GM18907 (cell line): ENCODE measurements at regions not wholly inside any gene's neighbourhood (a gene's known extent, or its start where the extent isn't known, plus 50 kb on each side); places are given as distances from the start of the nearest gene placed in this dataset.
"Not testable (repeated sequence)": the region's sequence is repeated elsewhere in the genome, so short reads cannot be mapped to it uniquely, and the experiment has no call there.

ENCODE experiments used
- ATAC-seq: cut with Tn5 transposase; IDR thresholded peaks from one replicate; pipeline ENCODE4 v1.9.1; 2021; ENCODE audit warnings: mild to moderate bottlenecking, moderate library complexity; ENCODE audit not compliant: unreplicated experiment

DNA sequence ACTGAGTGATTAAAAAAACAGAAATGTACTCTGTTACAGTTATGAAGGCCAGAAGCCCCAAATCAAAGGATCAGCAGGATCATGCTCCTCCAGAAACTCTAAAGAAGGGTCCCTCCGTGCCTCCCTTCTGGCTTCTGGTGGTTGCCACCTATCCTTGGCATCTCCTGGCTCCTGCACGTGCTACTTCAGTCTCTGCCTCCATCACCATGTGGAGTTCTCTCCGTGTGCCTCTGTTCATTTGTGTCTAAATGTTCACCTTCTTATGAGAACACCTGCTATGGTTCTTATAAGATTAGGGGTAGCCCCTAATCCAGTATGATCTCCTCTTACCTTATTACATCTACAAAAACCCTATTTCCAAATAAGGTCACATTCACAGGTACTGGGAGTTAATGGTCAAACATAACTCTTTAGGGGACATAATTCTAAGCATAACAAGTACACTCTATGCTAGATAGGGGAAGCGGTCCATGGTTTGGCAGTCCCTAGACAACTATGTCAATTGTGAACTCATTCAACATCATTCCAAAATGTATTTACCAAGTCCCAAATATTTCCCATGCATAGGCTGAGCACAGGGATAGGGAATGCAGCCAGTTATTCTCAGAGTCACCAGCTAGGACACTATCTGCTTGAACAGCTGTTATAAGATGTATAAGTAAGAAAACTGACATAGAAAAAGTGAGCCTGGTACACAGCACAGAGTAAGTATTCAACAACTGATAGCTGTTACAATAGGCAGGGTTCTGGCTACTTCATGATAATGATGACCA lies 295.5 kb upstream of the BOD1L1 start:
- no peak for ATAC-seq

DNA sequence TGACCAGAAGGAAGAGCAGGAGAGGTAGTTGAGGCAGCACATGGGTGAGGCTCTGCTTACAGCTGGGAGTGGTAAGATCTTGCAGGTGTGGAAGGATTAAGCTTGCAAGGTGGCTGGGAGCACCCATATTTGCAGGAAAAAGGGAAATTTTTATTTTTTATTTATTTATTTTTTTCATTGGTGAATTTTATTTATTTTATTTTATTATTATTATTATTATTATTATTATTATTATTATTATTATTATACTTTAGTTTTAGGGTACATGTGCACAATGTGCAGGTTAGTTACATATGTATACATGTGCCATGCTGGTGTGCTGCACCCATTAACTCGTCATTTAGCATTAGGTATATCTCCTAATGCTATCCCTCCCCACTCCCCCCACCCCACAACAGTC lies 297.4 kb upstream of the BOD1L1 start:
- ATAC-seq = not testable (repeated sequence)

GRCh38 chr4:13928214-13928613 lies 300.7 kb upstream of the BOD1L1 start:
- no peak for ATAC-seq

- ATAC-seq = no peak
Observed at GRCh38 chr4:13930155-13930554, 302.6 kb upstream of the BOD1L1 start.

GRCh38 chr4:13933191-13933590 lies 305.7 kb upstream of the BOD1L1 start:
- ATAC-seq = no peak

- ATAC-seq = no peak
Observed at GRCh38 chr4:13938299-13938698, 310.8 kb upstream of the BOD1L1 start.

DNA sequence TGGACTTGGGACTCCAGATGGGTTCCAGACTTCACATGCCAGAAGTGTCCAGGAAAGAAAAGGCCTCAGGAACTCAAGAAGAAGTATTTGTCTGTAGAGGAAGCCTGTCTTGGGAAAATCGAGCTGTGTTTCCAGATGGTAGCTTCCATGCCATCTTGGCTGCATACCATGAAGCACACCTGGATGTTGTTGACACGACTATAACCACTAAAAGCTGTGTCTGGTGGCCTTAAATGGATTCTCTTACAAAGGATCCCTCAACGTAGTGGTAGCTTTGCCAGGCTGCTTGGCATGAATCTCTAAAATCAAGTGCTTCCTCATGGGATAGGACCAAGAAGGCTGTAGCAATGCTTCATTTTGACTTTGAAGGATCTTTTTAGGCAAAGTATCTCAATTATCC lies 313.4 kb upstream of the BOD1L1 start:
- ATAC-seq = no peak

GRCh38 chr4:13942977-13943376 lies 315.5 kb upstream of the BOD1L1 start:
- no peak for ATAC-seq

GRCh38 chr4:13944095-13944511 lies 316.6 kb upstream of the BOD1L1 start:
- no peak for ATAC-seq

DNA sequence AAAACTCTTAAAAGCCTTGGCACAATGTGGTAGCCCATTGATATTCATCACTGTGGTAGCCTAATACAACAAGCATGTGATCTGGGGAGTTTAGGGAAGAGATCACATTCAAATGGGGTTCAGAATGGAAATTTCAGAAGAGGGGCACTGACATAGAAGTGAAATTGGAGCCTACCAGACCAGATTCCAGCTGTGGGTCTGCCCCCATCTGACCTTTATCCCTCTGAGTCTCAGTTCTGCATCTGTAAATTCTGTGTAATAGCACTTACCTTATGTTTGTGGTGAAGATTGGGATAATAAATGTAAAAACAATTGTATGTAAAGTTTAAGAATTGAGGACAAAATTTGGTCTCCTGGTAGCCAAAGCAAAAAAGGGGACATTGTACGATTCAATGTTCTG lies 320.4 kb upstream of the BOD1L1 start:
- no peak for ATAC-seq

- no peak for ATAC-seq
Observed at GRCh38 chr4:13950491-13950890, 323.0 kb upstream of the BOD1L1 start.

DNA sequence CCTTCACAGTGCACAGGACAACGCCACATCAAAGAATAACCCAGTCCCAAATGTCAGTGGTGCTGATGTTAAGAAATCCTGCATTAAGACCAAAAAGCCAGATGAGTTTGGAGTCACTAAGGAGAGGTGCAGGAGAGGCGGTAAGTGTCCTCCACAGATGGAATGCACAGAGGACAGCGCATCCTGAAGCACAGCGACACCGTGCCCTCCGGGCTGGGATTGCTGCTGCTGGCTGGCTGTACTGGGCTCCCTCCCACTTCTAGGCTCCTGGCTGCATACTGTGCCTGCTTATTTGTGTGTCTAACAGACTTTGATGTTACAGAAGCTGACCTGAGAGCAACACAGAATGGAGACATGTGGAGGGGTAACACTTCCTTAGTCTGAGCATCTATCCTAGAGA lies 325.6 kb upstream of the BOD1L1 start:
- no peak for ATAC-seq

GRCh38 chr4:13955551-13955950 lies 328.0 kb upstream of the BOD1L1 start:
- ATAC-seq = no peak

GRCh38 chr4:13956947-13957346 lies 329.4 kb upstream of the BOD1L1 start:
- ATAC-seq = no peak

DNA sequence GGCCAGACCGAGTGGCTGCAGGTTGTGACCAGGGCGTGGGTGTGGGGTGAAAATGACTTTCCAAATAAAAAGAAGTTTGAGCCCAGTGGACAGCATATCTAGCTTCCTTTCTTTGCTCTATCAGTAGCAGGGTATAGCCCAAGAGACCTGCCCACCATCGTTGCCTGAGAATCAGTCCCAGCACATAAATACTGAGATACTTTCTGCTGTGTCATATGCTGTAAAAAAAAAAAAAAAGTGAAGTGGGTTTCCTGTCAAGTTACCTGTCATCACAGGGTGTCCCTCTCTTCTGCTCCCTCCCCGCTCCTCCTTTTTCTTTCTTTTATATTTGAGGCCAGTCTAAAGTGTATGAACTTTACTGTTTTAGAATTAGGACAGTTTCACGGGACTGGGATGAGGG lies 330.3 kb upstream of the BOD1L1 start:
- no peak for ATAC-seq

DNA sequence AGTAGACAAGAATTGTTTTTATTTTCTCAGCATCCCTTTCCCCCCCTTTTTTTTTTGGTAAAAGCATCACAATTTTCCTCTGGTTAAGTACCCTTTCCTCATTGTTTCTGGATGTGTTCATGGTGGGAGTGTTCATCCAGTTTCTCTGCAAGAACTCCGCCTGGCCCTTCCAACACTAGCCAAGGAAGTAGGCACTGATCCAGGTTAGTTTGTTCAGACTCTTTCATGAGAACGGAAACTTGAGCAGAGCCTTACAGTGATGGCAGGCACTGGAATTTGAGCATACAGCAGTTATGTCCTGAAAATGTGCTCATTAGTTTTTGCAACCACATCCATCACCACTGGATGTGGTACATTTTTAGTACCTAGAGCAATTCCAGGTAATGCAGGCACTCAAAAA lies 336.1 kb upstream of the BOD1L1 start:
- no peak for ATAC-seq

- no peak for ATAC-seq
Observed at GRCh38 chr4:13966231-13967195, 339.0 kb upstream of the BOD1L1 start.

- ATAC-seq = no peak
Observed at GRCh38 chr4:13968723-13969122, 341.2 kb upstream of the BOD1L1 start.

GRCh38 chr4:13970349-13970748 lies 342.8 kb upstream of the BOD1L1 start:
- ATAC-seq = no peak

GRCh38 chr4:13977746-13978145 lies 350.2 kb upstream of the BOD1L1 start:
- no peak for ATAC-seq

- peak; percentile 93 for ATAC-seq
Observed at GRCh38 chr4:13980317-13981310, 353.1 kb upstream of the BOD1L1 start.
